Activated T-cell treated with anti-CD3 and anti-CD28 coated beads, Interleukin-2, amount 50 U/mL, for 24 hours (primary cell): ENCODE measurements at regions not wholly inside any gene's neighbourhood (a gene's known extent, or its start where the extent isn't known, plus 50 kb on each side); places are given as distances from the start of the nearest gene placed in this dataset.
"Not testable (repeated sequence)": the region's sequence is repeated elsewhere in the genome, so short reads cannot be mapped to it uniquely, and the experiment has no call there.

Experiments
- DNase-seq: peaks from one replicate; pipeline ENCODE4 v3.0.0-alpha.2; 2020
- H3K27ac Mint-ChIP-seq: 2 replicates; pipeline ENCODE4 v1.8.0; 2020; ENCODE audit warnings: mild to moderate bottlenecking, mixed read lengths
- H3K27me3 Mint-ChIP-seq: 2 replicates; pipeline ENCODE4 v1.8.0; 2020; ENCODE audit warnings: mixed read lengths
- H3K36me3 Mint-ChIP-seq: 2 replicates; pipeline ENCODE4 v1.8.0; 2020; ENCODE audit warnings: low read depth, mixed read lengths
- H3K4me1 Mint-ChIP-seq: 2 replicates; pipeline ENCODE4 v1.8.0; 2020; ENCODE audit warnings: low read depth, mixed read lengths
- H3K4me3 Mint-ChIP-seq: 2 replicates; pipeline ENCODE4 v1.8.0; 2020; ENCODE audit warnings: mild to moderate bottlenecking, moderate library complexity, mixed read lengths
- H3K9me3 Mint-ChIP-seq: 2 replicates; pipeline ENCODE4 v1.8.0; 2020; ENCODE audit warnings: mixed read lengths

- no peaks in the 10 kb centered on the region for H3K9me3 Mint-ChIP-seq
- H3K27ac Mint-ChIP-seq: no peak overlapping the region
- H3K36me3 Mint-ChIP-seq: no peaks in the 10 kb centered on the region
- H3K4me1 Mint-ChIP-seq: no peaks in the 10 kb centered on the region
- DNase-seq: no peak
- no peak overlapping the region for H3K4me3 Mint-ChIP-seq
- H3K27me3 Mint-ChIP-seq: peaks cover 49% of the 10 kb centered on the region
These were observed 118.7 kb downstream of the BEND2 start for GRCh38 chrX:18102006-18102405.

GRCh38 chrX:18101087-18101486 lies 119.6 kb downstream of the BEND2 start:
- no peak for DNase-seq
- Mint-ChIP-seq H3K9me3 (no peaks in the 10 kb centered on the region), H3K4me3 (no peak overlapping the region), H3K4me1 (no peaks in the 10 kb centered on the region), H3K27ac (no peak overlapping the region), H3K27me3 (peaks cover 58% of the 10 kb centered on the region), H3K36me3 (no peaks in the 10 kb centered on the region)

GRCh38 chrX:18099745-18100144 lies 120.9 kb downstream of the BEND2 start:
- Mint-ChIP-seq H3K27ac (no peak overlapping the region), H3K4me3 (no peak overlapping the region), H3K9me3 (no peaks in the 10 kb centered on the region), H3K27me3 (peaks cover 70% of the 10 kb centered on the region), H3K36me3 (no peaks in the 10 kb centered on the region), H3K4me1 (no peaks in the 10 kb centered on the region)
- DNase-seq: no peak

GRCh38 chrX:18098763-18099162 lies 121.9 kb downstream of the BEND2 start:
- Mint-ChIP-seq H3K9me3 (no peaks in the 10 kb centered on the region), H3K27me3 (peaks cover 71% of the 10 kb centered on the region), H3K4me1 (no peaks in the 10 kb centered on the region), H3K27ac (no peak overlapping the region), H3K36me3 (no peaks in the 10 kb centered on the region), H3K4me3 (no peak overlapping the region)
- no peak for DNase-seq

GRCh38 chrX:18076434-18076833 lies 144.3 kb downstream of the BEND2 start:
- no peaks in the 10 kb centered on the region for H3K4me1 Mint-ChIP-seq

GRCh38 chrX:18075603-18076002 lies 145.1 kb downstream of the BEND2 start:
- Mint-ChIP-seq H3K36me3 (no peaks in the 10 kb centered on the region), H3K9me3 (no peaks in the 10 kb centered on the region), H3K4me3 (no peak overlapping the region), H3K27me3 (peaks cover 56% of the 10 kb centered on the region), H3K27ac (no peak overlapping the region), H3K4me1 (no peaks in the 10 kb centered on the region)
- no peak for DNase-seq

More at GRCh38 chrX:18076434-18076833, 144.3 kb downstream of the BEND2 start:
- no peaks in the 10 kb centered on the region for H3K36me3 Mint-ChIP-seq
- no peaks in the 10 kb centered on the region for H3K9me3 Mint-ChIP-seq
- DNase-seq: no peak
- no peak overlapping the region for H3K27ac Mint-ChIP-seq
- peaks cover 48% of the 10 kb centered on the region for H3K27me3 Mint-ChIP-seq
- H3K4me3 Mint-ChIP-seq: no peak overlapping the region

- H3K27me3 Mint-ChIP-seq: peaks cover 46% of the 10 kb centered on the region
- DNase-seq, H3K27ac Mint-ChIP-seq, H3K4me1 Mint-ChIP-seq, H3K9me3 Mint-ChIP-seq, H3K4me3 Mint-ChIP-seq, H3K36me3 Mint-ChIP-seq: not testable (repeated sequence)
These were observed 152.6 kb downstream of the BEND2 start for GRCh38 chrX:18068045-18068444.

GRCh38 chrX:18065956-18066355 lies 154.7 kb downstream of the BEND2 start:
- Mint-ChIP-seq H3K4me3 (no peak overlapping the region), H3K36me3 (no peaks in the 10 kb centered on the region), H3K9me3 (no peaks in the 10 kb centered on the region), H3K27me3 (peaks cover 40% of the 10 kb centered on the region), H3K4me1 (no peaks in the 10 kb centered on the region), H3K27ac (no peak overlapping the region)
- no peak for DNase-seq

- Mint-ChIP-seq H3K36me3 (no peaks in the 10 kb centered on the region), H3K27me3 (peaks cover 21% of the 10 kb centered on the region), H3K4me3 (no peak overlapping the region), H3K4me1 (no peaks in the 10 kb centered on the region), H3K27ac (no peak overlapping the region), H3K9me3 (peaks cover 2% of the 10 kb centered on the region)
- no peak for DNase-seq
These were observed 169.0 kb downstream of the BEND2 start for GRCh38 chrX:18051690-18052089.

- Mint-ChIP-seq H3K9me3 (peaks cover 2% of the 10 kb centered on the region), H3K4me3 (no peak overlapping the region)
- DNase-seq: no peak
These were observed 173.2 kb downstream of the BEND2 start for GRCh38 chrX:18047491-18047890.

GRCh38 chrX:18045436-18045835 lies 175.2 kb downstream of the BEND2 start:
- Mint-ChIP-seq H3K9me3 (peaks cover 2% of the 10 kb centered on the region), H3K4me3 (no peak overlapping the region), H3K27me3 (peaks cover 41% of the 10 kb centered on the region), H3K36me3 (no peaks in the 10 kb centered on the region), H3K27ac (no peak overlapping the region), H3K4me1 (no peaks in the 10 kb centered on the region)
- no peak for DNase-seq

More at GRCh38 chrX:18047491-18047890, 173.2 kb downstream of the BEND2 start:
- no peaks in the 10 kb centered on the region for H3K36me3 Mint-ChIP-seq
- no peak overlapping the region for H3K27ac Mint-ChIP-seq
- H3K4me1 Mint-ChIP-seq: no peaks in the 10 kb centered on the region
- H3K27me3 Mint-ChIP-seq: peaks cover 37% of the 10 kb centered on the region

- DNase-seq: no peak
- no peak overlapping the region for H3K27ac Mint-ChIP-seq
- H3K4me3 Mint-ChIP-seq: no peak overlapping the region
- H3K36me3 Mint-ChIP-seq: no peaks in the 10 kb centered on the region
- no peaks in the 10 kb centered on the region for H3K9me3 Mint-ChIP-seq
- H3K27me3 Mint-ChIP-seq: peaks cover 55% of the 10 kb centered on the region
- H3K4me1 Mint-ChIP-seq: no peaks in the 10 kb centered on the region
These were observed 177.9 kb downstream of the BEND2 start for GRCh38 chrX:18042776-18043175.

- H3K9me3 Mint-ChIP-seq: no peaks in the 10 kb centered on the region
- no peak overlapping the region for H3K4me3 Mint-ChIP-seq
- DNase-seq: no peak
- H3K27me3 Mint-ChIP-seq: peaks cover 55% of the 10 kb centered on the region
- no peaks in the 10 kb centered on the region for H3K36me3 Mint-ChIP-seq
- H3K4me1 Mint-ChIP-seq: no peaks in the 10 kb centered on the region
- no peak overlapping the region for H3K27ac Mint-ChIP-seq
These were observed 179.0 kb downstream of the BEND2 start for GRCh38 chrX:18041656-18042055.

- Mint-ChIP-seq H3K27ac (no peak overlapping the region), H3K36me3 (no peaks in the 10 kb centered on the region), H3K27me3 (peaks cover 52% of the 10 kb centered on the region), H3K4me1 (no peaks in the 10 kb centered on the region), H3K9me3 (no peaks in the 10 kb centered on the region), H3K4me3 (no peak overlapping the region)
- no peak for DNase-seq
These were observed 177.9 kb upstream of the RAI2 start for GRCh38 chrX:18039023-18039422.

GRCh38 chrX:18036394-18036793 lies 175.3 kb upstream of the RAI2 start:
- Mint-ChIP-seq H3K27ac (no peak overlapping the region), H3K36me3 (no peaks in the 10 kb centered on the region), H3K4me1 (no peaks in the 10 kb centered on the region), H3K27me3 (peaks cover 34% of the 10 kb centered on the region), H3K4me3 (no peak overlapping the region), H3K9me3 (no peaks in the 10 kb centered on the region)
- DNase-seq: no peak

GRCh38 chrX:18034945-18035344 lies 173.8 kb upstream of the RAI2 start:
- H3K4me1 Mint-ChIP-seq: no peaks in the 10 kb centered on the region
- H3K36me3 Mint-ChIP-seq: no peaks in the 10 kb centered on the region
- H3K9me3 Mint-ChIP-seq: no peaks in the 10 kb centered on the region
- H3K27me3 Mint-ChIP-seq: peaks cover 34% of the 10 kb centered on the region
- no peak overlapping the region for H3K4me3 Mint-ChIP-seq
- DNase-seq: no peak
- H3K27ac Mint-ChIP-seq: no peak overlapping the region
